ENCODE measurements at regions not wholly inside any gene's neighbourhood (a gene's known extent, or its start where the extent isn't known, plus 50 kb on each side); places are given as distances from the start of the nearest gene placed in this dataset.

DNA sequence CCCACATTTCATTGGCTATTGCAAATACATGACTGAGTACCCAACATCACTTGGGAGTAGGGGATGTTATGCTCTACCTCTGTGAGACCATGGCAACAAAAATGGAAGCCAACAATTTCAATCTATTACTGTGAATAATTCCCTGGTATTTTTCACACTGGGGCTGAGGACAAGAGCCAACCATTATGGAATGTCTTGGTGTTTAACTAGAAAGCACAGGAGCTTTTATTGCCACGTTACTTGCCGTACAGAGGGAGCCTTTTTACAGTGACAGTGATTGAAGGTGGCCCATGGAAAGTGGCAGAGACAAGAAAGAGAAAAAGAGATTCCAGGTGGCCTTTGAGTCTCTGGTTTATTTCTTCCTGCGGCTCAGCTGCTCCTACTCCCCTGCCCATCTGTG lies 105.7 kb upstream of the TBC1D5 start:
- TF ChIP-seq, protein P1, sequence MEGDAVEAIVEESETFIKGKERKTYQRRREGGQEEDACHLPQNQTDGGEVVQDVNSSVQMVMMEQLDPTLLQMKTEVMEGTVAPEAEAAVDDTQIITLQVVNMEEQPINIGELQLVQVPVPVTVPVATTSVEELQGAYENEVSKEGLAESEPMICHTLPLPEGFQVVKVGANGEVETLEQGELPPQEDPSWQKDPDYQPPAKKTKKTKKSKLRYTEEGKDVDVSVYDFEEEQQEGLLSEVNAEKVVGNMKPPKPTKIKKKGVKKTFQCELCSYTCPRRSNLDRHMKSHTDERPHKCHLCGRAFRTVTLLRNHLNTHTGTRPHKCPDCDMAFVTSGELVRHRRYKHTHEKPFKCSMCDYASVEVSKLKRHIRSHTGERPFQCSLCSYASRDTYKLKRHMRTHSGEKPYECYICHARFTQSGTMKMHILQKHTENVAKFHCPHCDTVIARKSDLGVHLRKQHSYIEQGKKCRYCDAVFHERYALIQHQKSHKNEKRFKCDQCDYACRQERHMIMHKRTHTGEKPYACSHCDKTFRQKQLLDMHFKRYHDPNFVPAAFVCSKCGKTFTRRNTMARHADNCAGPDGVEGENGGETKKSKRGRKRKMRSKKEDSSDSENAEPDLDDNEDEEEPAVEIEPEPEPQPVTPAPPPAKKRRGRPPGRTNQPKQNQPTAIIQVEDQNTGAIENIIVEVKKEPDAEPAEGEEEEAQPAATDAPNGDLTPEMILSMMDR (conservative IDR thresholded peaks at IDR 0.05 in 1 of 2, IDR thresholded peaks at IDR 0.05 in 1 of 2; ENCODE audit: extremely low read depth in 1 of 2, insufficient read depth in 1 of 2, low read depth in 1 of 2, low read length in 2 of 2), result no peak
- no peak for TF ChIP-seq EZH2 (IDR thresholded peaks at IDR 0.05; ENCODE audit: borderline replicate concordance, low read length)
